A549 (cell line): ENCODE measurements at regions not wholly inside any gene's neighbourhood (a gene's known extent, or its start where the extent isn't known, plus 50 kb on each side); places are given as distances from the start of the nearest gene placed in this dataset.

Experiments used
- ATAC-seq, 2 experiments: fragments of 200-7000 bp in 1 of 2; fragments of >200 bp in 1 of 2; cut with Nextera tagmentation in 1 of 2; cut with Tn5 transposase in 1 of 2; 3 replicates each; pipeline versions ENCODE4 v1.8.0 to v1.9.1; 2018 to 2020; ENCODE audit warnings: mild to moderate bottlenecking in 1 of 2, moderate library complexity in 1 of 2
- CTCF ChIA-PET: fragments of 300-600 bp; sonication (Branson Sonifier 250); formaldehyde crosslinking; extraction: SDS; loops from one replicate; lab custom pipeline; 2021; ENCODE audit warnings: antibody characterized with exemption, inconsistent platforms; lab: Yijun Ruan, JAX
- POLR2A ChIA-PET: fragments of 350-600 bp; formaldehyde crosslinking; extraction: SDS; loops from one replicate; lab custom pipeline; 2021; ENCODE audit warnings: antibody characterized with exemption, inconsistent platforms; lab: Yijun Ruan, JAX
- DNase-seq, 2 experiments: peaks; one replicate each; pipeline versions ENCODE4 v3.0.0 to v3.0.0-alpha.2; 2011 to 2016; ENCODE audit warnings: low read depth in 1 of 2, low spot score in 1 of 2
- FAIRE-seq: peaks from 2 replicates; lab custom pipeline; 2011; peaks lifted over from hg19 to GRCh38; lab: Jason Lieb, UNC
- H3K27ac ChIP-seq, 2 experiments: fragments of >200 bp; sonication (Bioruptor Twin); formaldehyde crosslinking; 3 replicates each; pipeline ENCODE4 v1.5.1; 2016 to 2017
- H3K4me1 ChIP-seq: fragments of >200 bp; sonication (Bioruptor Twin); formaldehyde crosslinking; 3 replicates; pipeline ENCODE4 v1.6.1; 2016
- H3K4me2 ChIP-seq: fragments of >200 bp; sonication (Bioruptor Twin); formaldehyde crosslinking; 3 replicates; pipeline ENCODE4 v1.6.1; 2016
- H3K4me3 ChIP-seq: fragments of >200 bp; sonication (Bioruptor Twin); formaldehyde crosslinking; 3 replicates; pipeline ENCODE4 v1.5.1; 2016
- H3K9me3 ChIP-seq: fragments of >200 bp; sonication (Bioruptor Twin); formaldehyde crosslinking; 3 replicates; pipeline ENCODE4 v1.6.1; 2016
- ATOH8 ChIP-seq: fragments of 250-450 bp; sonication (Bioruptor Pico); IDR thresholded peaks from 2 replicates; pipeline ENCODE4 v1.5.0; 2020; ENCODE audit warnings: low read depth, mild to moderate bottlenecking, moderate library complexity
- BHLHE40 ChIP-seq: IDR thresholded peaks from 2 replicates; pipeline ENCODE4 v1.6.1; 2012; ENCODE audit warnings: low read depth, low read length, inconsistent platforms
- CEBPB ChIP-seq, 2 experiments: fragments of >200 bp in 1 of 2; sonication (Bioruptor Twin) in 1 of 2; formaldehyde crosslinking in 1 of 2; IDR thresholded peaks; 2 replicates each; pipeline ENCODE4 v1.6.1; 2012 to 2016
- CHD4 ChIP-seq: fragments of 200-600 bp; sonication (generic); IDR thresholded peaks from 2 replicates; pipeline ENCODE4 v1.6.1; 2016; ENCODE audit warnings: antibody characterized with exemption, mild to moderate bottlenecking, borderline replicate concordance
- EHF ChIP-seq: fragments of 250-450 bp; sonication (Bioruptor Pico); IDR thresholded peaks from 2 replicates; pipeline ENCODE4 v1.5.0; 2020; ENCODE audit warnings: mild to moderate bottlenecking
- EP300 ChIP-seq, 2 experiments: fragments of >200 bp; sonication (Bioruptor Twin); formaldehyde crosslinking; IDR thresholded peaks; 2 replicates in 1 of 2; 3 replicates in 1 of 2; pipeline ENCODE4 v1.6.1; 2016 to 2017
- FOSB ChIP-seq: fragments of 250-450 bp; sonication (Bioruptor Pico); IDR thresholded peaks from 2 replicates; pipeline ENCODE4 v1.5.0; 2020; ENCODE audit warnings: mild to moderate bottlenecking, moderate library complexity
- FOSL2 ChIP-seq, 2 experiments: fragments of 450-650 bp in 1 of 2; fragments of >200 bp in 1 of 2; sonication (Bioruptor Twin) in 1 of 2; formaldehyde crosslinking; IDR thresholded peaks; 2 replicates each; pipeline versions ENCODE4 v1.5.0 to v1.6.1; 2016 to 2020; ENCODE audit warnings: mild to moderate bottlenecking in 1 of 2, moderate library complexity in 1 of 2
- FOXS1 ChIP-seq: fragments of 250-450 bp; sonication (Bioruptor Pico); IDR thresholded peaks from 2 replicates; pipeline ENCODE4 v1.5.0; 2020; ENCODE audit warnings: mild to moderate bottlenecking, moderate library complexity
- GATA3 ChIP-seq: IDR thresholded peaks from 2 replicates; pipeline ENCODE4 v1.6.1; 2012; ENCODE audit warnings: borderline replicate concordance
- JUN ChIP-seq, 2 experiments: fragments of >200 bp; sonication (Bioruptor Twin); formaldehyde crosslinking; IDR thresholded peaks; 2 replicates in 1 of 2; 3 replicates in 1 of 2; pipeline ENCODE4 v1.6.1; 2016 to 2017
- JUNB ChIP-seq: fragments of >200 bp; sonication (Bioruptor Twin); formaldehyde crosslinking; IDR thresholded peaks from 2 replicates; pipeline ENCODE4 v1.6.1; 2016
- MAFK ChIP-seq: fragments of 450-650 bp; IDR thresholded peaks from 2 replicates; pipeline ENCODE4 v1.6.1; 2014; ENCODE audit not compliant: partially characterized antibody
- MAZ ChIP-seq: fragments of 150-350 bp; IDR thresholded peaks from 2 replicates; pipeline ENCODE4 v1.6.1; 2014; ENCODE audit warnings: antibody characterized with exemption, low read depth, low read length, borderline replicate concordance
- MYC ChIP-seq: IDR thresholded peaks from 2 replicates; pipeline ENCODE4 v1.6.1; 2012; ENCODE audit warnings: mild to moderate bottlenecking, inconsistent platforms, low read length, improper control_type of control experiment, borderline replicate concordance
- NPAS2 ChIP-seq: fragments of 250-450 bp; sonication (Bioruptor Pico); IDR thresholded peaks from 2 replicates; pipeline ENCODE4 v1.8.0; 2022; ENCODE audit warnings: mild to moderate bottlenecking, moderate library complexity, borderline replicate concordance
- POLR2A ChIP-seq: IDR thresholded peaks from 2 replicates; pipeline ENCODE4 v1.6.1; 2012; ENCODE audit warnings: mild to moderate bottlenecking, low read length
- RAD21 ChIP-seq, 2 experiments: fragments of >200 bp in 1 of 2; sonication (Bioruptor Twin) in 1 of 2; formaldehyde crosslinking in 1 of 2; IDR thresholded peaks in 1 of 2; conservative IDR thresholded peaks in 1 of 2; 2 replicates in 1 of 2; 3 replicates in 1 of 2; pipeline ENCODE4 v1.6.1; 2012 to 2018; ENCODE audit warnings: inconsistent platforms in 1 of 2
- RARB ChIP-seq: fragments of 250-450 bp; sonication (Bioruptor Pico); IDR thresholded peaks from 2 replicates; pipeline ENCODE4 v1.8.0; 2021; ENCODE audit warnings: mild to moderate bottlenecking, moderate library complexity
- REST ChIP-seq: fragments of 200-600 bp; sonication (generic); IDR thresholded peaks from 2 replicates; pipeline ENCODE4 v1.6.1; 2016; ENCODE audit warnings: antibody characterized with exemption, mild to moderate bottlenecking, moderate library complexity
- RFX5 ChIP-seq: fragments of 450-650 bp; IDR thresholded peaks from 2 replicates; pipeline ENCODE4 v1.7.1; 2014; ENCODE audit warnings: antibody characterized with exemption, mild to moderate bottlenecking, moderate library complexity
- RNF2 ChIP-seq: fragments of 200-600 bp; sonication (generic); IDR thresholded peaks from 2 replicates; pipeline ENCODE4 v1.6.1; 2016; ENCODE audit warnings: low read depth, mild to moderate bottlenecking, antibody characterized with exemption, moderate library complexity, borderline replicate concordance
- SMC3 ChIP-seq: fragments of >200 bp; sonication (Bioruptor Twin); formaldehyde crosslinking; IDR thresholded peaks from 3 replicates; pipeline ENCODE4 v1.6.1; 2018; ENCODE audit warnings: inconsistent platforms
- TP53 ChIP-seq: fragments of 250-450 bp; sonication (Bioruptor Pico); IDR thresholded peaks from 2 replicates; pipeline ENCODE4 v1.5.0; 2021; ENCODE audit warnings: mild to moderate bottlenecking, moderate library complexity
- ZFP36 ChIP-seq: fragments of 450-650 bp; IDR thresholded peaks from 2 replicates; pipeline ENCODE4 v1.6.1; 2014; ENCODE audit warnings: borderline replicate concordance; ENCODE audit not compliant: partially characterized antibody
- ZNF302 ChIP-seq: fragments of 250-450 bp; sonication (Bioruptor Pico); IDR thresholded peaks from 2 replicates; pipeline ENCODE4 v1.9.0; 2021; ENCODE audit warnings: inconsistent platforms, mild to moderate bottlenecking, moderate library complexity
- WGBS: methylation state at CpG from one replicate; pipeline ENCODE4 v1.1.6; 2017; ENCODE audit errors: missing lambda C conversion rate; 5-methylcytosine and 5-hydroxymethylcytosine counted together
- TF ChIP-seq, protein P1 (sequence below): IDR thresholded peaks from 2 replicates; pipeline ENCODE4 v1.6.1; 2012
- TF ChIP-seq, protein P2 (sequence below): IDR thresholded peaks from 2 replicates; pipeline ENCODE4 v1.6.1; 2012
- TF ChIP-seq, protein P3 (sequence below): fragments of 250-450 bp; sonication (Bioruptor Pico); IDR thresholded peaks from 2 replicates; pipeline ENCODE4 v1.5.0; 2021; ENCODE audit warnings: mild to moderate bottlenecking, moderate library complexity, borderline replicate concordance

DNA sequence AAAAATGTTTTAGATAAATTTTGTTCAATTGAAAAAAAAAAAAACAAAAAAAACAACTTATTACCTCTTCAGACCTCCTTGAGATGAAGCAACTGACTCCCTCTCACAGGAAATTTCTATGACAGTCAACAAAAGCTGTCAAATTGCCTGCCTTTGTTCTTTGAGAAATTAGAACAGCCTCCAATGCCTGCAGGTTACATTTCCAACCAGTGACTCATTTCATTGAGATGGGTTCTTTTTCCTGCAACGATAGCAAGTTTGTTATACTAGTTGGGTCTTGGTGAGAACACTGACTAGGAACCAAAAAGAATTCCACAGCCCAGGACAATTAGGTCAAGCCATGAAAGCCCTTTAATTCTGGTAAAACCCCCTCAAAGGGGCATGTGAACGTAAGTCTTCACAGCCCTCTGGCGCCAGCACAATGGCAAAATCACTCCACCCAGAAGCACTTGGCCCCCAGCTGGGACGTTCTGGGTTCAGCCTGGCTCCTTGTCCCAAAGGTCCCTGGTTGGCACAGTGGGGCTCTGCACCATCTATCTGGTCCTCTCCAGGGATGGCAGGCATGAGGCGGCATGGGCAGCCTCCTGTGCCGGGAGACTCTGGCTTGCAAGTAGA lies 87.0 kb downstream of the SPP2 start:
- H3K4me1 ChIP-seq: peaks cover 33% of the 10 kb centered on the region
- CTCF ChIA-PET: interaction anchor here (0.9 to 3.3 kb wide), 8 partner anchors 21 to 408 kb away, joined by 5 to 33 read pairs (median 10); no protein-coding TSS in a partner anchor
- FAIRE-seq (no peak), ATAC-seq (no peak)
- TF ChIP-seq CEBPB (IDR thresholded peaks at IDR 0.05): peak; percentile 22 to 66; a peak in 1 of 4 replicates
- TF ChIP-seq JUNB: peak; percentile 55; the same call in 1 of the 2 replicates
- peak; percentile 23 for TF ChIP-seq MAFK
- no peak for TF ChIP-seq RARB (CRISPR knock-in tag)
- no peak for TF ChIP-seq FOSB (CRISPR knock-in tag)
- peak in 1 of 2 experiments; percentile 30; a peak in 3 of 5 replicates for TF ChIP-seq RAD21 (conservative IDR thresholded peaks at IDR 0.05 in 1 of 2, IDR thresholded peaks at IDR 0.05 in 1 of 2)
- no peak for TF ChIP-seq CHD4
- TF ChIP-seq MYC: no peak
- TF ChIP-seq REST: no peak
- no peak for TF ChIP-seq RFX5
- TF ChIP-seq GATA3: peak; percentile 54; the same call in 1 of the 2 replicates
- TF ChIP-seq ZNF302 (CRISPR knock-in tag): no peak
- TF ChIP-seq, protein P1, sequence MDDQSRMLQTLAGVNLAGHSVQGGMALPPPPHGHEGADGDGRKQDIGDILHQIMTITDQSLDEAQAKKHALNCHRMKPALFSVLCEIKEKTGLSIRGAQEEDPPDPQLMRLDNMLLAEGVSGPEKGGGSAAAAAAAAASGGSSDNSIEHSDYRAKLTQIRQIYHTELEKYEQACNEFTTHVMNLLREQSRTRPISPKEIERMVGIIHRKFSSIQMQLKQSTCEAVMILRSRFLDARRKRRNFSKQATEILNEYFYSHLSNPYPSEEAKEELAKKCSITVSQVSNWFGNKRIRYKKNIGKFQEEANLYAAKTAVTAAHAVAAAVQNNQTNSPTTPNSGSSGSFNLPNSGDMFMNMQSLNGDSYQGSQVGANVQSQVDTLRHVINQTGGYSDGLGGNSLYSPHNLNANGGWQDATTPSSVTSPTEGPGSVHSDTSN: no peak
- peak; percentile 19; the same call in 1 of the 3 replicates for TF ChIP-seq SMC3
- no peak for TF ChIP-seq TP53
- TF ChIP-seq FOSL2 (IDR thresholded peaks at IDR 0.05): peak; percentile 8; the same call in 1 of the 2 replicates
- peak; percentile 58; the same call in 1 of the 2 replicates for TF ChIP-seq FOSL2 (CRISPR knock-in tag; IDR thresholded peaks at IDR 0.05)
- no peak; a peak in 1 of 5 replicates for TF ChIP-seq EP300 (IDR thresholded peaks at IDR 0.05)
- TF ChIP-seq POLR2A: no peak
- peak in 1 of 2 experiments; percentile 23; a peak in 1 of 5 replicates for TF ChIP-seq JUN (IDR thresholded peaks at IDR 0.05)
- no peak for TF ChIP-seq NPAS2 (CRISPR knock-in tag)
- TF ChIP-seq ATOH8 (CRISPR knock-in tag): no peak
- TF ChIP-seq, all 56 proteins: peak for 8
- WGBS: 66% methylated on average over 5 of the region's 6 CpGs
- peak; percentile 21 to 53 for DNase-seq
- Histone ChIP-seq H3K27ac (peak overlapping the region; percentile 82 to 94), H3K4me2 (peak overlapping the region; percentile 53), H3K9me3 (peaks cover 16% of the 10 kb centered on the region; the same call in 2 of the 3 replicates), H3K4me3 (no peak overlapping the region)
- POLR2A ChIA-PET: interaction anchor here (0.5 to 0.7 kb wide), 2 partner anchors 117 to 225 kb away, joined by 3 read pairs; no protein-coding TSS in a partner anchor

- FAIRE-seq: no peak
- CTCF ChIA-PET: interaction anchor here (0.6 to 3.3 kb wide), 41 partner anchors 10 to 980 kb away, joined by 3 to 34 read pairs (median 6); partner anchors contain the start of gene ARL4C
- peaks cover 30% of the 10 kb centered on the region for H3K4me1 ChIP-seq
- peak overlapping the region; percentile 53; the same call in 1 of the 3 replicates for H3K4me2 ChIP-seq
- peak in 1 of 2 experiments; percentile 53 for DNase-seq
- peak overlapping the region; percentile 82 to 94 for H3K27ac ChIP-seq
- no peak overlapping the region for H3K4me3 ChIP-seq
- POLR2A ChIA-PET: no interaction called here
- H3K9me3 ChIP-seq: peaks cover 16% of the 10 kb centered on the region; the same call in 2 of the 3 replicates
- ATAC-seq: peak in 1 of 2 experiments; percentile 53; a peak in 3 of 6 replicates
- TF ChIP-seq, protein P2, sequence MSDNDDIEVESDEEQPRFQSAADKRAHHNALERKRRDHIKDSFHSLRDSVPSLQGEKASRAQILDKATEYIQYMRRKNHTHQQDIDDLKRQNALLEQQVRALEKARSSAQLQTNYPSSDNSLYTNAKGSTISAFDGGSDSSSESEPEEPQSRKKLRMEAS: no peak
- TF ChIP-seq FOXS1 (CRISPR knock-in tag) (no peak), MAZ (no peak), ZFP36 (no peak), RNF2 (no peak), EHF (CRISPR knock-in tag) (no peak), BHLHE40 (no peak)
- TF ChIP-seq, protein P1: no peak
- TF ChIP-seq, protein P3, sequence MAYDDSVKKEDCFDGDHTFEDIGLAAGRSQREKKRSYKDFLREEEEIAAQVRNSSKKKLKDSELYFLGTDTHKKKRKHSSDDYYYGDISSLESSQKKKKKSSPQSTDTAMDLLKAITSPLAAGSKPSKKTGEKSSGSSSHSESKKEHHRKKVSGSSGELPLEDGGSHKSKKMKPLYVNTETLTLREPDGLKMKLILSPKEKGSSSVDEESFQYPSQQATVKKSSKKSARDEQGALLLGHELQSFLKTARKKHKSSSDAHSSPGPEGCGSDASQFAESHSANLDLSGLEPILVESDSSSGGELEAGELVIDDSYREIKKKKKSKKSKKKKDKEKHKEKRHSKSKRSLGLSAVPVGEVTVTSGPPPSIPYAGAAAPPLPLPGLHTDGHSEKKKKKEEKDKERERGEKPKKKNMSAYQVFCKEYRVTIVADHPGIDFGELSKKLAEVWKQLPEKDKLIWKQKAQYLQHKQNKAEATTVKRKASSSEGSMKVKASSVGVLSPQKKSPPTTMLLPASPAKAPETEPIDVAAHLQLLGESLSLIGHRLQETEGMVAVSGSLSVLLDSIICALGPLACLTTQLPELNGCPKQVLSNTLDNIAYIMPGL (CRISPR knock-in tag): no peak
These were observed 86.0 kb downstream of the SPP2 start for GRCh38 chr2:234136461-234136860.
